Psoas muscle (tissue), 7 donors: ENCODE measurements at regions not wholly inside any gene's neighbourhood (a gene's known extent, or its start where the extent isn't known, plus 50 kb on each side); places are given as distances from the start of the nearest gene placed in this dataset.

Experiments used
- ATAC-seq, 4 donors: fragments of 200-7000 bp; cut with Tn5 transposase; one replicate each; pipeline ENCODE4 v1.9.1; 2020; ENCODE audit warnings: moderate library complexity in 3 of 4, mild to moderate bottlenecking in 2 of 4
- DNase-seq, 2 donors: peaks; one replicate each; pipeline ENCODE4 v3.0.0-alpha.2; 2020
- H3K27ac ChIP-seq: fragments of 200-600 bp; one replicate; pipeline ENCODE4 v1.8.0; 2022
- H3K27me3 ChIP-seq, 3 donors: fragments of 200-600 bp in 1 of 3; one replicate each; pipeline versions ENCODE4 v1.6.1 to v1.8.0; 2013 to 2022; ENCODE audit warnings: low read length in 2 of 3, mild to moderate bottlenecking in 2 of 3, moderate library complexity in 1 of 3; ENCODE audit not compliant: insufficient read depth in 3 of 3
- H3K36me3 ChIP-seq, 2 donors: fragments of 200-600 bp in 1 of 2; one replicate each; pipeline versions ENCODE4 v1.6.1 to v1.8.0; 2013 to 2022; ENCODE audit warnings: low read depth in 1 of 2, mild to moderate bottlenecking in 1 of 2, moderate library complexity in 1 of 2; ENCODE audit not compliant: insufficient read depth in 1 of 2
- H3K4me1 ChIP-seq: fragments of 200-600 bp; one replicate; pipeline ENCODE4 v1.8.0; 2022
- H3K4me3 ChIP-seq: fragments of 200-600 bp; one replicate; pipeline ENCODE4 v1.8.0; 2022; ENCODE audit warnings: mild to moderate bottlenecking
- H3K9me3 ChIP-seq: fragments of 200-600 bp; one replicate; pipeline ENCODE4 v1.8.0; 2022
- WGBS, 3 donors: extraction: QIAGEN DNeasy Blood & Tissue Kit; methylation state at CpG; one replicate each; pipeline versions ENCODE4 v1.1.6 to v1.1.7; 2013; 5-methylcytosine and 5-hydroxymethylcytosine counted together
- intact Hi-C, 2 donors: fragments of 100-400 bp; cut with DNase I; formaldehyde crosslinking; loops; one replicate each; pipeline versions ENCODE4 v1.11.0 to v1.14.2; 2022
- TF ChIP-seq, protein P1 (sequence below): fragments of 200-600 bp; IDR thresholded peaks from one replicate; pipeline ENCODE4 v1.8.0; 2022; ENCODE audit warnings: antibody characterized with exemption
- donor health status: healthy with polysubstance abuse.
- donor health status: DM: no; HTN: no; CAD: no; lungs with moderate emphysema.
- donor health status: Bipolar disorder and iron deficiency.
- donor health status: healthy.
- donor health status: DM: yes; HTN: yes; CAD: no.
- donor health status: DM: no; HTN: no; CAD: no.
- donor health status: DM: yes; HTN: yes; CAD: no.

DNA sequence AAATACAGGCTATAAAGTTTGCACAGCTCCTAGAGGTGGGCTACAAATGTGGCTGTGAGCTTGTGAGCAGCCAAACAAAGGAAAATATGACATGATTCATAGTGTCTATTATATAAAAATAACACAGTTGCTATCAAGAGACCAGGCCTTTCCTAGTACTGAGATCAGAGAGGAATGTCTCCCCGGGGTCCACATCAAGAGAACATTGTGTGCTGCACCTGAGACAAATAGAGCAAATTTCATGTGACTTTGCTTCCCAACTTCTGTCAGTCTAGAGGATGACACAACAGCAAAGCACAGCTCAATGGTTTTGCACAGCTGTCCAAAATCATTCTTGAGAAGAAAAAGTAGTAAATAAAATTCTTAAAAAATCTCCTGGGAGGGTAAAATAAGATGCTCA, 297.5 kb upstream of the PRKD1 start:
- WGBS, 3 donors: 12 to 41% (median 22%) methylated on average over 1 of the region's 1 CpG
- intact Hi-C loops: no loop called here

DNA sequence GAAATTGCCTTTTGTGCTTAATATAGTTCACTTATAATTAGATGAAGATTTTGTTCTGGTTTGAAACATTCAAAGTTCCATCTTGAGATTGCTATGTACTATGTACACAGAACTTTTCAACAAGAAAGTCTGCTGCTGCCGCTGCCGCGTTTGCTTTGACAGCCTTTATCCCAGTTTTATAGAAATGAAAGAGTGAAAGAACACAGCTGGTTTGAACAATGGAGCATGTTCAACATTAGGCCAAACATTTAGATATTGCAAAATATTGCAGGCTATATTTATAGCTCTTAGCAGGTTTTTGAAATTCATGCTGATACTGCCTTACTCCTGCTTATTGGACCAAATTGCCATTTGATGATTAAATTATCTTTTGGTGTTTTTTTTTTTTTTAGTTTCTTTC, 299.8 kb upstream of the PRKD1 start:
- Histone ChIP-seq H3K4me1 (peaks cover 11% of the 10 kb centered on the region), H3K9me3 (no peaks in the 10 kb centered on the region), H3K27me3 (peaks cover 0 to 2% (median 0%) of the 10 kb centered on the region in 3 donors), H3K36me3 (no peaks in the 10 kb centered on the region), H3K4me3 (no peak overlapping the region), H3K27ac (no peak overlapping the region)
- intact Hi-C loops: no loop called here
- 27 to 47% (median 35%) methylated on average over 3 of the region's 3 CpGs for WGBS, 3 donors
- ATAC-seq: peak in 1 of 4 donors; percentile 42
- peak in 1 of 2 donors; percentile 50 for DNase-seq
- TF ChIP-seq, protein P1, sequence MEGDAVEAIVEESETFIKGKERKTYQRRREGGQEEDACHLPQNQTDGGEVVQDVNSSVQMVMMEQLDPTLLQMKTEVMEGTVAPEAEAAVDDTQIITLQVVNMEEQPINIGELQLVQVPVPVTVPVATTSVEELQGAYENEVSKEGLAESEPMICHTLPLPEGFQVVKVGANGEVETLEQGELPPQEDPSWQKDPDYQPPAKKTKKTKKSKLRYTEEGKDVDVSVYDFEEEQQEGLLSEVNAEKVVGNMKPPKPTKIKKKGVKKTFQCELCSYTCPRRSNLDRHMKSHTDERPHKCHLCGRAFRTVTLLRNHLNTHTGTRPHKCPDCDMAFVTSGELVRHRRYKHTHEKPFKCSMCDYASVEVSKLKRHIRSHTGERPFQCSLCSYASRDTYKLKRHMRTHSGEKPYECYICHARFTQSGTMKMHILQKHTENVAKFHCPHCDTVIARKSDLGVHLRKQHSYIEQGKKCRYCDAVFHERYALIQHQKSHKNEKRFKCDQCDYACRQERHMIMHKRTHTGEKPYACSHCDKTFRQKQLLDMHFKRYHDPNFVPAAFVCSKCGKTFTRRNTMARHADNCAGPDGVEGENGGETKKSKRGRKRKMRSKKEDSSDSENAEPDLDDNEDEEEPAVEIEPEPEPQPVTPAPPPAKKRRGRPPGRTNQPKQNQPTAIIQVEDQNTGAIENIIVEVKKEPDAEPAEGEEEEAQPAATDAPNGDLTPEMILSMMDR: no peak

More for the DNA sequence above, 297.5 kb upstream of the PRKD1 start:
- Histone ChIP-seq H3K9me3 (no peaks in the 10 kb centered on the region), H3K4me1 (peaks cover 11% of the 10 kb centered on the region), H3K4me3 (no peak overlapping the region), H3K27ac (no peak overlapping the region), H3K27me3 (peaks cover 0 to 2% (median 1%) of the 10 kb centered on the region in 3 donors), H3K36me3 (no peaks in the 10 kb centered on the region)
- TF ChIP-seq, protein P1: no peak
- peak; percentile 13 to 62 for DNase-seq
- peak in 3 of 4 donors; percentile 42 to 62 (median 47) for ATAC-seq

DNA sequence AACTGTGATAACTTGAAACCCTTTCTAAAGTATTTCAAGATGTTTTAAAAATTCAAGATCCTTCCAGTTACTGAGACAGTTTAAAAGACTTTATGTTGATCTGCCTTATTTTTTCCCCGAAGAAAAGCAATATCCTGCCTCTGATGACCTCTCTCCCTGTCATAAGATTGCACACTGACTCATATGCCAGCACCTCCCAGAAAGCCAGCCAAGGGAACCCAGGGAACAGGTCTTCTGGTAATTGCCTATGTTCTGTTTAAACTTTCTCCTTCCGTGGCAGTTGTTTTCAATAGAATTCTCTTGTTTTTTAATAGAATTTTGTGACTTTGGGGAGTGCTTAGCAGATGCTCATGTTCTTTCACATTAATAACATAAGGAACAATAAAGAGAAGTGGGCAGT, 300.2 kb upstream of the PRKD1 start:
- no peaks in the 10 kb centered on the region for H3K27me3 ChIP-seq
- DNase-seq (peak; percentile 35 to 61), ATAC-seq (peak in 3 of 4 donors; percentile 31 to 59 (median 47))
- no peaks in the 10 kb centered on the region for H3K9me3 ChIP-seq
- H3K4me1 ChIP-seq: peaks cover 8% of the 10 kb centered on the region
- TF ChIP-seq, protein P1: no peak
- intact Hi-C loops: no loop called here
- no peaks in the 10 kb centered on the region for H3K36me3 ChIP-seq
- no peak overlapping the region for H3K4me3 ChIP-seq
- 11 to 38% (median 18%) methylated on average over 2 of the region's 2 CpGs for WGBS, 3 donors
- no peak overlapping the region for H3K27ac ChIP-seq

DNA sequence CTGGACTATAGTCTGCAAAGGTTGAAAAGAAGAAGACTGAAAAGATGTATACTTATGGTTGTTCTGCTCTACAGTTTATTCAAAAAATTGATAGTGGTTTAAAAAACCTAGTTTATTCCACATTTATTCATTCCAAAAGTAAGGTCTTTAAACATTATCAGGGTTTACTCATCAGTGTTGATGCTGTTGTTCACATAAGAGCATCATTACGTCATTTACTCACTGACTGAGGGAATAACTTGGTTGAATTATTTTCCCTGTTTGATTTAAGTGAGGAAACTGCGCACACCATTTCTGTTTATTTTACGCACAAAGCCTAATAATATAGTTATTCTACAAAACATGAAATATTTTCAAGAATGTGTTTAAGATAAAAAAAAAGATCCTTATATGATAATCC, 303.1 kb upstream of the PRKD1 start:
- H3K27ac ChIP-seq: no peak overlapping the region
- TF ChIP-seq, protein P1: no peak
- intact Hi-C loops: no loop called here
- no peaks in the 10 kb centered on the region for H3K9me3 ChIP-seq
- H3K4me1 ChIP-seq: no peaks in the 10 kb centered on the region
- no peaks in the 10 kb centered on the region for H3K36me3 ChIP-seq
- 94 to 97% (median 97%) methylated on average over 3 of the region's 3 CpGs for WGBS, 3 donors
- H3K4me3 ChIP-seq: no peak overlapping the region
- H3K27me3 ChIP-seq: no peaks in the 10 kb centered on the region
- DNase-seq (no peak), ATAC-seq (no peak)

DNA sequence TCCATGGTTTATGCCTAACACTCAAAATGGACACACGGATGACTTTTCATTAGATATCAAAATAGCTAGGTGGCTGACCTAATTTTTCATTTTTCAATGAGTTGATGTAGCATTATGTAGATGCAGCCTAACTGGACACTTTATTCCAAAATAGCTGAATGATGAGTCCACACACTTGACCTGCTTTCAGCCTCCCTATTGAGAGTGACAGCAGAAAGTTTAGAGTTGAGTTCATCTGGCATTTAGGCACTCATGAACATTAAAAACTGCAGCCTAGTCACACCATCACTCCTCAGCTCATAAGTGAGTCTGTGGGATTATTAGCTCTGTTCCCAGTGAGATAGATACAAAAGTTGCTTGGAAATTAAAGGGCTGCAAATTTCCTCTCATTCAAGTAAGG, 307.3 kb upstream of the PRKD1 start:
- Histone ChIP-seq H3K36me3 (no peaks in the 10 kb centered on the region), H3K27ac (no peak overlapping the region), H3K4me3 (no peak overlapping the region), H3K9me3 (no peaks in the 10 kb centered on the region), H3K27me3 (peaks cover 0 to 3% (median 0%) of the 10 kb centered on the region in 3 donors), H3K4me1 (no peaks in the 10 kb centered on the region)
- DNase-seq: no peak
- WGBS, 3 donors: 67 to 83% (median 70%) methylated on average over 1 of the region's 1 CpG
- intact Hi-C loops: no loop called here
- TF ChIP-seq, protein P1: no peak
- ATAC-seq: no peak
